Fibroblast of lung (primary cell): ENCODE measurements at regions not wholly inside any gene's neighbourhood (a gene's known extent, or its start where the extent isn't known, plus 50 kb on each side); places are given as distances from the start of the nearest gene placed in this dataset.

ENCODE experiments used
- DNase-seq, 2 donors: peaks; one replicate each; pipeline versions ENCODE4 v3.0.0 to v3.0.0-alpha.2; 2010; ENCODE audit warnings: low read depth in 2 of 2
- H2AFZ ChIP-seq: 2 replicates; pipeline ENCODE4 v1.5.1; 2012; ENCODE audit warnings: low read length, control low read depth, inconsistent platforms
- H3K27ac ChIP-seq: 2 replicates; pipeline ENCODE4 v1.5.1; 2011; ENCODE audit warnings: low read length, control low read depth; ENCODE audit not compliant: insufficient read depth
- H3K27me3 ChIP-seq: 2 replicates; pipeline ENCODE4 v1.5.1; 2011; ENCODE audit warnings: mild to moderate bottlenecking, low read length; ENCODE audit not compliant: control insufficient read depth, insufficient read depth
- H3K36me3 ChIP-seq: 2 replicates; pipeline ENCODE4 v1.5.1; 2011; ENCODE audit warnings: low read length; ENCODE audit not compliant: control insufficient read depth, insufficient read depth
- H3K4me1 ChIP-seq: 2 replicates; pipeline ENCODE4 v1.5.1; 2011; ENCODE audit warnings: low read length; ENCODE audit not compliant: control insufficient read depth, insufficient read depth; ENCODE audit errors: extremely low read depth
- H3K4me2 ChIP-seq: 2 replicates; pipeline ENCODE4 v1.5.1; 2011; ENCODE audit warnings: low read length, control low read depth; ENCODE audit not compliant: insufficient read depth; ENCODE audit errors: extremely low read depth
- H3K4me3 ChIP-seq, 4 experiments: fragments of 200-600 bp in 1 of 4; sonication (generic) in 1 of 4; replicated peaks in 1 of 4; 2 replicates each; pipeline ENCODE4 v1.5.1; 2011 to 2016; ENCODE audit warnings: low read length in 4 of 4, low read depth in 3 of 4, mild to moderate bottlenecking in 3 of 4, control low read depth in 2 of 4, inconsistent platforms in 1 of 4, mixed read lengths in 1 of 4; ENCODE audit not compliant: insufficient read depth in 1 of 4; ENCODE audit errors: control extremely low read depth in 1 of 4
- H3K79me2 ChIP-seq: 2 replicates; pipeline ENCODE4 v1.5.1; 2012; ENCODE audit warnings: mild to moderate bottlenecking, low read length, inconsistent platforms; ENCODE audit not compliant: control insufficient read depth, insufficient read depth
- H3K9ac ChIP-seq: 2 replicates; pipeline ENCODE4 v1.5.1; 2011; ENCODE audit warnings: mild to moderate bottlenecking, low read length, control low read depth; ENCODE audit not compliant: insufficient read depth
- H3K9me3 ChIP-seq: 2 replicates; pipeline ENCODE4 v1.5.1; 2012; ENCODE audit warnings: low read depth, low read length; ENCODE audit not compliant: control insufficient read depth, insufficient read depth
- H4K20me1 ChIP-seq: 2 replicates; pipeline ENCODE4 v1.5.1; 2011; ENCODE audit warnings: low read length; ENCODE audit not compliant: control insufficient read depth, insufficient read depth; ENCODE audit errors: extremely low read depth
- EZH2 ChIP-seq: IDR thresholded peaks from 2 replicates; pipeline ENCODE4 v1.5.1; 2012; ENCODE audit warnings: low read length, control low read depth, mild to moderate bottlenecking; ENCODE audit errors: missing control alignments
- TF ChIP-seq, protein P1 (sequence below), 2 donors: IDR thresholded peaks in 1 of 2; conservative IDR thresholded peaks in 1 of 2; 1 replicate in 1 of 2; 2 replicates in 1 of 2; pipeline ENCODE4 v1.5.1; 2011 to 2012; ENCODE audit warnings: low read length in 2 of 2, control low read depth in 1 of 2, inconsistent platforms in 1 of 2, low read depth in 1 of 2, mild to moderate bottlenecking in 1 of 2

- Histone ChIP-seq H3K4me3 (no peak overlapping the region), H3K4me2 (no peak overlapping the region), H3K4me1 (no peaks in the 10 kb centered on the region), H3K9ac (no peak overlapping the region), H3K27me3 (no peaks in the 10 kb centered on the region), H4K20me1 (no peaks in the 10 kb centered on the region), H3K9me3 (no peaks in the 10 kb centered on the region), H3K27ac (no peak overlapping the region), H3K79me2 (no peaks in the 10 kb centered on the region), H3K36me3 (no peaks in the 10 kb centered on the region), H2AFZ (no peak overlapping the region)
- no peak for DNase-seq
- TF ChIP-seq, protein P1, sequence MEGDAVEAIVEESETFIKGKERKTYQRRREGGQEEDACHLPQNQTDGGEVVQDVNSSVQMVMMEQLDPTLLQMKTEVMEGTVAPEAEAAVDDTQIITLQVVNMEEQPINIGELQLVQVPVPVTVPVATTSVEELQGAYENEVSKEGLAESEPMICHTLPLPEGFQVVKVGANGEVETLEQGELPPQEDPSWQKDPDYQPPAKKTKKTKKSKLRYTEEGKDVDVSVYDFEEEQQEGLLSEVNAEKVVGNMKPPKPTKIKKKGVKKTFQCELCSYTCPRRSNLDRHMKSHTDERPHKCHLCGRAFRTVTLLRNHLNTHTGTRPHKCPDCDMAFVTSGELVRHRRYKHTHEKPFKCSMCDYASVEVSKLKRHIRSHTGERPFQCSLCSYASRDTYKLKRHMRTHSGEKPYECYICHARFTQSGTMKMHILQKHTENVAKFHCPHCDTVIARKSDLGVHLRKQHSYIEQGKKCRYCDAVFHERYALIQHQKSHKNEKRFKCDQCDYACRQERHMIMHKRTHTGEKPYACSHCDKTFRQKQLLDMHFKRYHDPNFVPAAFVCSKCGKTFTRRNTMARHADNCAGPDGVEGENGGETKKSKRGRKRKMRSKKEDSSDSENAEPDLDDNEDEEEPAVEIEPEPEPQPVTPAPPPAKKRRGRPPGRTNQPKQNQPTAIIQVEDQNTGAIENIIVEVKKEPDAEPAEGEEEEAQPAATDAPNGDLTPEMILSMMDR (conservative IDR thresholded peaks at IDR 0.05 in 1 of 2, IDR thresholded peaks at IDR 0.05 in 1 of 2; ENCODE audit: low read depth in 1 of 2, low read length in 2 of 2) = no peak
- no peak for TF ChIP-seq EZH2
These were observed 1253.3 kb downstream of the TBC1D22A start for GRCh38 chr22:48015701-48016100.

GRCh38 chr22:48004936-48005335 is 1242.5 kb downstream of the TBC1D22A start:
- Histone ChIP-seq H3K9me3 (no peaks in the 10 kb centered on the region), H3K36me3 (no peaks in the 10 kb centered on the region), H3K9ac (no peak overlapping the region), H2AFZ (no peak overlapping the region), H3K27ac (no peak overlapping the region), H3K4me3 (no peak overlapping the region), H4K20me1 (no peaks in the 10 kb centered on the region), H3K27me3 (no peaks in the 10 kb centered on the region), H3K4me2 (no peak overlapping the region), H3K4me1 (no peaks in the 10 kb centered on the region), H3K79me2 (no peaks in the 10 kb centered on the region)
- no peak for DNase-seq
- TF ChIP-seq, protein P1 (conservative IDR thresholded peaks at IDR 0.05 in 1 of 2, IDR thresholded peaks at IDR 0.05 in 1 of 2; ENCODE audit: low read depth in 1 of 2, low read length in 2 of 2) = no peak
- TF ChIP-seq EZH2 = no peak

- H3K79me2 ChIP-seq = no peaks in the 10 kb centered on the region
- no peaks in the 10 kb centered on the region for H3K27me3 ChIP-seq
- no peaks in the 10 kb centered on the region for H4K20me1 ChIP-seq
- no peak overlapping the region for H3K4me2 ChIP-seq
- TF ChIP-seq EZH2 = no peak
- TF ChIP-seq, protein P1 (conservative IDR thresholded peaks at IDR 0.05 in 1 of 2, IDR thresholded peaks at IDR 0.05 in 1 of 2; ENCODE audit: low read depth in 1 of 2, low read length in 2 of 2) = no peak
- H3K9ac ChIP-seq = no peak overlapping the region
- no peaks in the 10 kb centered on the region for H3K9me3 ChIP-seq
- no peaks in the 10 kb centered on the region for H3K4me1 ChIP-seq
- no peak overlapping the region for H3K4me3 ChIP-seq
- no peaks in the 10 kb centered on the region for H3K36me3 ChIP-seq
- no peak for DNase-seq
- no peak overlapping the region for H3K27ac ChIP-seq
- H2AFZ ChIP-seq = no peak overlapping the region
These were observed 1241.6 kb downstream of the TBC1D22A start for GRCh38 chr22:48004038-48004437.
